ENCODE measurements at regions not wholly inside any gene's neighbourhood (a gene's known extent, or its start where the extent isn't known, plus 50 kb on each side); places are given as distances from the start of the nearest gene placed in this dataset.

DNA sequence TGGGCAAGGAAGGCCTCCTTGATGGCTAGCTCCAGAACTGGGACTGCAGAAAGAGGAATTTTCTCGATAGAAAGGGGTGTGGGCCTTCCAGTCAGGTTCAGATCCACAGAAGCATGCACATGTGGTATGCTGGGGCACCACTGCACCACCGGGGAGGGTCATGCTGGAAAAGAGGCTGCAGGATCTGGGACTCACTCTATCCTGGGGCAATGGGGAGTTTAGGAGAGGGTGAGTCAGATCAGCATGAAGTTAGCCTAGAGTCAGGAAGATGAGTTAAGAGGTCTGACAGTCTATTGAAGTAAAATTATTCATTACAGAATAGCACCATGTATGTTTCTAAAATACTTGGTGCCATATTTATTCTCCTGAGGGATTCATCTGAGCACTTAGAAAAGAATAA lies 130.2 kb upstream of the TOPAZ1 start:
- no peaks in the 10 kb centered on the region for H3K36me3 ChIP-seq (ENCODE audit: insufficient read depth, low read length)
- DNase-seq, result no peak
- H3K9me2 ChIP-seq (replicated peaks; ENCODE audit: insufficient read depth, low read length), result no peaks in the 10 kb centered on the region
- no peaks in the 10 kb centered on the region for H3K9me3 ChIP-seq (ENCODE audit: low read length)
- H3K9ac ChIP-seq (ENCODE audit: low read length), result no peak overlapping the region
- no peak overlapping the region for H2AFZ ChIP-seq (ENCODE audit: low read length)
- H3K4me1 ChIP-seq (ENCODE audit: low read length), result peaks cover 4% of the 10 kb centered on the region
- H4K20me1 ChIP-seq (ENCODE audit: insufficient read depth, low read depth, low read length), result no peaks in the 10 kb centered on the region
- H3K27me3 ChIP-seq (ENCODE audit: low read length), result no peaks in the 10 kb centered on the region
- H3K4me3 ChIP-seq (ENCODE audit: low read length), result no peak overlapping the region
- no peak overlapping the region for H3K4me2 ChIP-seq (ENCODE audit: low read depth, low read length, poor library complexity, severe bottlenecking)
- H3K79me2 ChIP-seq (ENCODE audit: low read length), result no peaks in the 10 kb centered on the region
- H3K27ac ChIP-seq (ENCODE audit: low read length), result no peak overlapping the region

DNA sequence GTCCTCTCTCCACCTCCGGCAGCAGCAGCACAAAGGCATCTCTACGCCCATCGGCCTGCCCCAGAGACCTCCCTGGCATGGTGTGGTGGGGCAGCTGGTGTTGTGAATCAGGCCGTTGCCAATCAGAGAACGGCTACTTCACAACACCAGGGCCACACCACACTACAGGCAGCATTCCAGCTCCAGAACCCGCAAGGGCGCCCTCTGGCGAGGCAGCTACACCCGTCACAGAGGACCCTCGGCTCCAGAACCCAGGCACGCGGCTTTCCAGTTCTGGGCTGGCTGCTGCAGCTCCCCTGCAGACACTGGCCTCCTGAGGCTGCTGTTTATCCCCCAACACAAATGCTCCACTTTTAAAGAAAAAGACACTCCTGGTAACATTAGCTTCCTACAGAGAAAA lies 127.5 kb upstream of the TOPAZ1 start:
- H2AFZ ChIP-seq (ENCODE audit: low read length), result no peak overlapping the region
- H3K4me2 ChIP-seq (ENCODE audit: low read depth, low read length, poor library complexity, severe bottlenecking), result no peak overlapping the region
- peaks cover 4% of the 10 kb centered on the region for H3K4me1 ChIP-seq (ENCODE audit: low read length)
- DNase-seq, result peak; percentile 89
- H3K79me2 ChIP-seq (ENCODE audit: low read length), result no peaks in the 10 kb centered on the region
- H3K36me3 ChIP-seq (ENCODE audit: insufficient read depth, low read length), result no peaks in the 10 kb centered on the region
- H3K27ac ChIP-seq (ENCODE audit: low read length), result no peak overlapping the region
- no peaks in the 10 kb centered on the region for H3K9me2 ChIP-seq (replicated peaks; ENCODE audit: insufficient read depth, low read length)
- H3K9me3 ChIP-seq (ENCODE audit: low read length), result no peaks in the 10 kb centered on the region
- H3K4me3 ChIP-seq (ENCODE audit: low read length), result no peak overlapping the region
- H3K9ac ChIP-seq (ENCODE audit: low read length), result no peak overlapping the region
- no peaks in the 10 kb centered on the region for H4K20me1 ChIP-seq (ENCODE audit: insufficient read depth, low read depth, low read length)
- H3K27me3 ChIP-seq (ENCODE audit: low read length), result no peaks in the 10 kb centered on the region

DNA sequence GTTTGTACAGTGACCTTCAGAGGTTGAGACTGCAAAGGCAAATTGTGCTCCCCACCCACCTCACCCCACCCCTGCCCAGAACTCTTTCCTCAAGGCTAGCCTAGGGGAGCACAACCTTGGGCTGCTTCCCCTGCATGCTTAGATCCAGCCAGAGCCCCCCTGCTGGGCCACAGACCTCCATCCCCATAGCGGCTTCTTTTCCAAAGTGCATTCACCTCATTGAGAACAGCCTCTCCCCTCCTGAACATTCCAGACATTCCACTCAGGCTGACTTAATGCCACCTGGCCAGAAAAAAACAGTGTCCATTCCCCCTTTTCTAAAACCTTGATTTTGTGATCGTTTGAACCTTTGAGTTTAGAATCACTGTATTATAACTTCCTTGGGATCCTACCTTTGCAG lies 124.4 kb upstream of the TOPAZ1 start:
- no peak for DNase-seq
- Histone ChIP-seq H3K9me3 (ENCODE audit: low read length) (no peaks in the 10 kb centered on the region), H3K36me3 (ENCODE audit: insufficient read depth, low read length) (no peaks in the 10 kb centered on the region), H3K79me2 (ENCODE audit: low read length) (no peaks in the 10 kb centered on the region), H4K20me1 (ENCODE audit: insufficient read depth, low read depth, low read length) (no peaks in the 10 kb centered on the region), H3K9me2 (replicated peaks; ENCODE audit: insufficient read depth, low read length) (no peaks in the 10 kb centered on the region), H3K4me3 (ENCODE audit: low read length) (no peak overlapping the region), H3K4me2 (ENCODE audit: low read depth, low read length, poor library complexity, severe bottlenecking) (no peak overlapping the region), H3K27ac (ENCODE audit: low read length) (no peak overlapping the region), H3K9ac (ENCODE audit: low read length) (no peak overlapping the region), H2AFZ (ENCODE audit: low read length) (no peak overlapping the region), H3K27me3 (ENCODE audit: low read length) (no peaks in the 10 kb centered on the region), H3K4me1 (ENCODE audit: low read length) (peaks cover 4% of the 10 kb centered on the region)

DNA sequence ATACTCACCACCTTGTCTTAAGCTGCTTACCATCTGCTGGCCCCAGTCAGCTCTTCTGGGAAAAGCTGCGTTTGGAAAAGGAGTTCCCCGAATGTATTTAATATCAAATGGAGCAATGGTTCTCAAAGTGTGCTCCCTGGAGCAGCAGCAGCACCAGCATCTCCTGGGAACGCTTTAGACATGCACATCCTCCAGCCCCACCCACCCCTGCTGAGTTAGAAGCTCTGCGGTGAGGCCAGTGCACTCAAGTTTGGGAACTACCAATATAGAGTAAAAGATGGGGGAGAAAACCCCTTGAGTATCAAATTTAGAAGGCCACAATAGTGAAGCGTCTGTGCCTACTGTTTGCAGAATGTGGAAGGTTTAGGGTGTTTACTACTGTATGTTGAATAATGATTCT lies 124.0 kb upstream of the TOPAZ1 start:
- Histone ChIP-seq H3K79me2 (ENCODE audit: low read length) (no peaks in the 10 kb centered on the region), H3K4me1 (ENCODE audit: low read length) (peaks cover 4% of the 10 kb centered on the region), H3K9ac (ENCODE audit: low read length) (no peak overlapping the region), H2AFZ (ENCODE audit: low read length) (no peak overlapping the region), H3K27me3 (ENCODE audit: low read length) (no peaks in the 10 kb centered on the region), H3K27ac (ENCODE audit: low read length) (no peak overlapping the region), H3K9me2 (replicated peaks; ENCODE audit: insufficient read depth, low read length) (no peaks in the 10 kb centered on the region), H3K36me3 (ENCODE audit: insufficient read depth, low read length) (no peaks in the 10 kb centered on the region), H3K4me2 (ENCODE audit: low read depth, low read length, poor library complexity, severe bottlenecking) (no peak overlapping the region), H4K20me1 (ENCODE audit: insufficient read depth, low read depth, low read length) (no peaks in the 10 kb centered on the region), H3K4me3 (ENCODE audit: low read length) (no peak overlapping the region), H3K9me3 (ENCODE audit: low read length) (no peaks in the 10 kb centered on the region)
- DNase-seq, result no peak

DNA sequence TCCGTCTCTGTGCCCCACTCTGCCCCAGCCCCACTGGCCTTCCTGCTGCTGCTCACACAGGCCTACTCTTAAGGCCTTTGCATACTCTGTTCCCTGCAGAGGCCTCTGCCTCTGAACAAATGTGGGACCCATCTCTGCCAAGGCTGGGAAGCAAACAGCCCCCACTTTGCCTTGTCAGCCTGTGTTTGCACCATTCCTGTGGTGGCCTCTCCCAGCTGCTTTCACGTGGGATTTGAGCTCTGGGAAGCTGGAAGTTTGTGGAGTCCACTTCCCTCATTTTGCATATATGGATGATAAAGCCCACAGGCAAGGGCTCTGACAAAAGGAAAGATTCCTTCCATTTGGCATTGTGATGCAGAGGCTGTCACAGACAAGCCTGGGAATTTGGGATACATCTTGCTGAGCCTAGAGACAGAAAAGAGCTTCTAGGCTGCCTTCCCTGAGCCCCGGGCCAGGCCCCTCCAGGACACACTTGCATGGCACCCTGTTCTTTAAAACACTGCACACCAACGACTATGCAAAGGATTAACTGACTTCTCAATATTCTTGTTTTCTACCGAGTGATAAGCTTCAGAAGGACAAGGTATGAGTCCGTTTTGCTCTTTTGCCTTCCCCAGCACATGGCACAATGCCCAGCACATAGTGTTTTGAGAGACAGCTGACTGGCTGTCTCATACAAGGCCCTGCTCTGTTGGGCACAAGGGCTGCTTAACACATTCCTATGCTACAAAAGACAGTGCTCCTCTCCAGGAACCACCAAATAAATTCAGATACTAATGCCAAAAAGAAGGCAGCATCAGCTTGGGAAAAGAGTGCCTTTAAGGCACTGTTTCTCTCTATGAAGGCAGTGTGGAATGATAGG lies 120.7 kb upstream of the TOPAZ1 start:
- H4K20me1 ChIP-seq (ENCODE audit: insufficient read depth, low read depth, low read length), result no peaks in the 10 kb centered on the region
- H3K9me2 ChIP-seq (replicated peaks; ENCODE audit: insufficient read depth, low read length), result no peaks in the 10 kb centered on the region

DNA sequence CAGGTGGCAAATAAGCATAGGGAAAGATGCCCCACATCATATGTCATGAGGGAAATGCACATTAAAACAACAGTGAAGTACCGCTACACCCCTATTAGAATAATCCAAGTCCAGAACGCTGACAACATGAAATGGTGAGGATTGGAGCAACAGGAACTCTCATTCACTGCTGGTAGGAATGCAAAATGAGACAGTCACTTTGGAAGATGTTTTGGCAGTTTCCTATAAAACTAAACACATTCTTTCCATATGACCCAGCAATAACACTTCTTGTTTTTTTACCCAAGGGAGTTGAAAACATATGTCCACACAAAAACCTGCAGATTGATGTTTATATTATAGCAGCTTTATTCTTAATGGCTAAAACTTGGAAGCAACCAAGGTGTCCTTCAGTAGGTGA lies 116.4 kb upstream of the TOPAZ1 start:
- H3K27ac ChIP-seq (ENCODE audit: low read length), result no peak overlapping the region
- no peaks in the 10 kb centered on the region for H3K4me1 ChIP-seq (ENCODE audit: low read length)
- no peak overlapping the region for H3K9ac ChIP-seq (ENCODE audit: low read length)
- no peaks in the 10 kb centered on the region for H3K36me3 ChIP-seq (ENCODE audit: insufficient read depth, low read length)
- no peaks in the 10 kb centered on the region for H4K20me1 ChIP-seq (ENCODE audit: insufficient read depth, low read depth, low read length)
- no peaks in the 10 kb centered on the region for H3K79me2 ChIP-seq (ENCODE audit: low read length)
- no peak overlapping the region for H3K4me2 ChIP-seq (ENCODE audit: low read depth, low read length, poor library complexity, severe bottlenecking)
- H2AFZ ChIP-seq (ENCODE audit: low read length), result no peak overlapping the region
- no peak for DNase-seq
- H3K4me3 ChIP-seq (ENCODE audit: low read length), result no peak overlapping the region
- H3K27me3 ChIP-seq (ENCODE audit: low read length), result no peaks in the 10 kb centered on the region
- H3K9me2 ChIP-seq (replicated peaks; ENCODE audit: insufficient read depth, low read length), result no peaks in the 10 kb centered on the region
- H3K9me3 ChIP-seq (ENCODE audit: low read length), result no peaks in the 10 kb centered on the region

More for the DNA sequence above, 120.7 kb upstream of the TOPAZ1 start:
- Histone ChIP-seq H3K27me3 (ENCODE audit: low read length) (no peaks in the 10 kb centered on the region), H3K9me3 (ENCODE audit: low read length) (no peaks in the 10 kb centered on the region), H3K9ac (ENCODE audit: low read length) (no peak overlapping the region), H3K4me3 (ENCODE audit: low read length) (no peak overlapping the region), H2AFZ (ENCODE audit: low read length) (no peak overlapping the region), H3K79me2 (ENCODE audit: low read length) (no peaks in the 10 kb centered on the region), H3K27ac (ENCODE audit: low read length) (no peak overlapping the region), H3K36me3 (ENCODE audit: insufficient read depth, low read length) (no peaks in the 10 kb centered on the region), H3K4me1 (ENCODE audit: low read length) (no peaks in the 10 kb centered on the region), H3K4me2 (ENCODE audit: low read depth, low read length, poor library complexity, severe bottlenecking) (no peak overlapping the region)
- DNase-seq, result no peak

DNA sequence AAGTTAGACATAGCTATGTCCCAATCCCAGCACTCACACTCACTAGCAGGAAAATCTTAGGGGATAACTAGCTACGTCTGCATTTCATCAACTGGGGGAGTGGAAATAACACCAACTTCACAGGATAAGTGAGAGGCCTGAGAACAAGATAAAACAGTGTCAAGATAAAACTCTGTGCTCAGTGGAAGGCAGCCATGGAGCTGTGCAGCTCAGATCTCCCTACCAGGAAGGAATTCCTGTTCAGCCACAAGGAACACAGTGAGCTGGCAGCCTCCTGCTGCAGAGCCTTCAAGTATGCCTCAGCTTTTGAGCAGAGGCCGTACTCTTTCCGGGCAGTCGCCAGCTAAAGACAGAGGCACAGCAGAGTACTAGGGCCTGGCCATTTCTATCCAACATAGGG lies 115.8 kb upstream of the TOPAZ1 start:
- Histone ChIP-seq H2AFZ (ENCODE audit: low read length) (no peak overlapping the region), H3K79me2 (ENCODE audit: low read length) (no peaks in the 10 kb centered on the region), H3K4me2 (ENCODE audit: low read depth, low read length, poor library complexity, severe bottlenecking) (no peak overlapping the region), H3K36me3 (ENCODE audit: insufficient read depth, low read length) (no peaks in the 10 kb centered on the region), H3K4me1 (ENCODE audit: low read length) (no peaks in the 10 kb centered on the region), H3K9me3 (ENCODE audit: low read length) (no peaks in the 10 kb centered on the region), H4K20me1 (ENCODE audit: insufficient read depth, low read depth, low read length) (no peaks in the 10 kb centered on the region), H3K9me2 (replicated peaks; ENCODE audit: insufficient read depth, low read length) (no peaks in the 10 kb centered on the region), H3K9ac (ENCODE audit: low read length) (no peak overlapping the region), H3K27me3 (ENCODE audit: low read length) (no peaks in the 10 kb centered on the region), H3K27ac (ENCODE audit: low read length) (no peak overlapping the region), H3K4me3 (ENCODE audit: low read length) (no peak overlapping the region)
- DNase-seq, result no peak

DNA sequence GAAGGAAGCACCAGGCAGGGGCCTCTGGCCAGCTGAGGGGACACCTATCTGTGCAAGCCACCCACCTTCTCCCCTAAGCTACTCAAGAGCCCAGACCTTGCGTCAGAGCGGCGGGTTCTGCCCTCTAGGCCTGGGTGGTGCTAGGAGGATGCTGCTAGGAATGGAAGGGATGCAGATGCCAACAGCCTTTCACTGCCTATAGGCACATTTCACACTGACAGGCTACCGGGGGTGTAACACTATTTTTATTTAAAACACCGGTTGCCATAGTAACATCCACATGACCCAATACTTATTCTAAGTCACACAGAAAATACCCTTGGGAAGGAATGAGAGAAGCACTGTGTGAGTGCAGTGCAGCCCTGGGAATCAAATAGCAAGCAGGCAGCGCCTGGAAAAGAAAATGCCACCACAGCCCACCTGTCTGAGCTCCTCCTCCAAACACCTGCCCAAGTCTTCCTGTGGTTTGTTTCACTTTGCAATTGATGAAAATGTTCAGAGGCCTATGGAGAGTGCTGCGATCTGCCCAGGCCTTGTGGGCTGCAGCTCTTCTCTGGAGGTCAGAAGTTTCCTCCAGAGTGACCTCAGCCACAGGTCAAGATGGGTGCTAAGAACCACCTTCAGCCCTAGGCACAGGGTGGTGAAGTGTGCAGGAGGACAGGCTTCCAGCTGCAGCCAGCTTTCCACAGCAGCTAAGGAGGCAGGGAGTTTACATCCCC lies 113.5 kb upstream of the TOPAZ1 start:
- Histone ChIP-seq H3K9me3 (ENCODE audit: low read length) (no peaks in the 10 kb centered on the region), H3K4me2 (ENCODE audit: low read depth, low read length, poor library complexity, severe bottlenecking) (no peak overlapping the region), H4K20me1 (ENCODE audit: insufficient read depth, low read depth, low read length) (no peaks in the 10 kb centered on the region), H3K4me1 (ENCODE audit: low read length) (no peaks in the 10 kb centered on the region), H3K4me3 (ENCODE audit: low read length) (no peak overlapping the region), H3K27me3 (ENCODE audit: low read length) (no peaks in the 10 kb centered on the region), H3K9me2 (replicated peaks; ENCODE audit: insufficient read depth, low read length) (no peaks in the 10 kb centered on the region), H3K79me2 (ENCODE audit: low read length) (no peaks in the 10 kb centered on the region), H3K27ac (ENCODE audit: low read length) (no peak overlapping the region), H2AFZ (ENCODE audit: low read length) (no peak overlapping the region), H3K36me3 (ENCODE audit: insufficient read depth, low read length) (no peaks in the 10 kb centered on the region), H3K9ac (ENCODE audit: low read length) (no peak overlapping the region)
- no peak for DNase-seq

All from Karpas-422 (cell line).